ENCODE measurements at regions not wholly inside any gene's neighbourhood (a gene's known extent, or its start where the extent isn't known, plus 50 kb on each side); places are given as distances from the start of the nearest gene placed in this dataset.

DNA sequence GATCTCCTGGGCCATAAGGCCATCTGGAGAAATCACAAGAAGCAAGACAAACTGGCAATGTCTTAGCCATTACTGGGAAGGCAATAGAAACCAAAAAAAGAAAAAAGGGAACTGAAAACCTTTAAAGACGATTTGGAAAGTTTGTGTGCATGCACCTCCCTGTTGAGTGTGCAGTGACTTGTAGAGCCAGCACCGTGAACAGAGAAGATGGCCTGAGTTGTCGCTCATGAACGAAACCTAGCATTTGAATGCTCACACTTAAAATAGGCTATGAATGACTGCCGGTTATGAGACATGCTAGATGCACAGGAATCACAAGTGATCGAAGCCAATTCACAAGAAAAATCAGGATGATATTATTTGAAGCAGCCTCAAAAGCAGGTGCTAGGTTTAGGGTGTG is 151.3 kb upstream of the ADO start:
- Histone ChIP-seq H3K27me3 (ENCODE audit: insufficient read depth, low read length) (no peaks in the 10 kb centered on the region), H3K4me1 (ENCODE audit: insufficient read depth, low read length) (no peaks in the 10 kb centered on the region), H2AFZ (ENCODE audit: low read depth, low read length) (no peak overlapping the region), H3K9me3 (ENCODE audit: low read length) (no peaks in the 10 kb centered on the region), H3K36me3 (ENCODE audit: insufficient read depth, low read length) (no peaks in the 10 kb centered on the region), H3K4me3 (ENCODE audit: low read length) (no peak overlapping the region)

DNA sequence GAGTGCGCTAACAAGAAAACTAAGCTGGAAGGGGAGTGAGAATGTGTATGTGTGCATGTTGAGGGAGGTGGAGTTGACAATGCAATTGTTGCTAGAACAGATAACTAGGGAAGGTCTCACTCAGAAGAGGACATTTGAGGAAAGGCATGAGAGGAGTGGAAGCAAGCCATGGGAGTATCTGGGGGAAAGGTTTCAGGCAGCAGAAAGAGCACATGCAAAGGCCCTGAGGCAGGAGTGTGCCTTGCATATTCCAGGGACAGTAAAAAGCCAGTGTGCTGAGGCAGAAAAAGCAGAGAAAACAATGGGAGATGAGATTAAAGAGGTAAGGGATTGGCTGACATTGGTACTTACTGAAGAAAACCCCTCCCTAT is 149.6 kb upstream of the ADO start:
- Histone ChIP-seq H3K27me3 (ENCODE audit: insufficient read depth, low read length) (no peaks in the 10 kb centered on the region), H3K4me3 (ENCODE audit: low read length) (no peak overlapping the region), H3K9me3 (ENCODE audit: low read length) (no peaks in the 10 kb centered on the region), H3K36me3 (ENCODE audit: insufficient read depth, low read length) (no peaks in the 10 kb centered on the region), H3K4me1 (ENCODE audit: insufficient read depth, low read length) (peaks cover 4% of the 10 kb centered on the region), H2AFZ (ENCODE audit: low read depth, low read length) (no peak overlapping the region)

DNA sequence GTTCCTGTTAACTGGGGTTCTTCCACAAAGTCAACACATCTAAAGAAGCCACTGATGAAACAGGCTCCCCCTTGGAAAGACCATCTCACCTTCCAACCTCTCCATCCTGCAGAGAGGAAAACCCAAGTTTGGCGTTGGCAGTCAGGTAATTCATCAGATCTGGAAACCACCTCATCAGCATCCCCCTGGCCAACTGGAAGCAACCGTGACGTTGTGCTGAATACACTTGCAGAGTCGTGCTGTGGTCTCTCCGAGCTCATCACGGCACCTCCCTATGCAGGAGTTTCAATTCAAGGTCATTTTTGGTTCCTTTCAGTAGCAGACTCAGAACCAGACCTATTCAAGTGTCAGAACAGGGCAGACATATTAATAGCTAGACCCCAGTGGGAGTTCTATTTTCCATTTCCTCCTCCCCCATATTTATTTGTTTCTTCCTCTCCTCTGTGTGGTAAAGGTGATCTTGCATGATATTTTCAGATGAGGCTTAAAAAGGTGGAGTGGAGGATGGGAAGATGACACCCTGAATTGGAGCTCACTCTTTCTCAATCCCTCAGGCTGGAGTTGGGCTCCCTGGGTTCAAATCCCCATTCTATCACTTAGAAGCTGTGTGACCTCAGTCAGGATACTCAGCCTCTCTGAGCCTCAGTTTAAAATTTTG is 149.1 kb upstream of the ADO start:
- H3K4me1 ChIP-seq (ENCODE audit: insufficient read depth, low read length): peaks cover 9% of the 10 kb centered on the region
- no peaks in the 10 kb centered on the region for H3K36me3 ChIP-seq (ENCODE audit: insufficient read depth, low read length)
- H3K27me3 ChIP-seq (ENCODE audit: insufficient read depth, low read length): no peaks in the 10 kb centered on the region
- H3K4me3 ChIP-seq (ENCODE audit: low read length): no peak overlapping the region
- no peak overlapping the region for H2AFZ ChIP-seq (ENCODE audit: low read depth, low read length)
- no peaks in the 10 kb centered on the region for H3K9me3 ChIP-seq (ENCODE audit: low read length)

GRCh38 chr10:62657244-62657835 is 147.2 kb upstream of the ADO start:
- H3K36me3 ChIP-seq (ENCODE audit: insufficient read depth, low read length): no peaks in the 10 kb centered on the region
- no peak overlapping the region for H2AFZ ChIP-seq (ENCODE audit: low read depth, low read length)
- no peaks in the 10 kb centered on the region for H3K9me3 ChIP-seq (ENCODE audit: low read length)
- H3K27me3 ChIP-seq (ENCODE audit: insufficient read depth, low read length): no peaks in the 10 kb centered on the region
- H3K4me1 ChIP-seq (ENCODE audit: insufficient read depth, low read length): peaks cover 10% of the 10 kb centered on the region
- H3K4me3 ChIP-seq (ENCODE audit: low read length): no peak overlapping the region

DNA sequence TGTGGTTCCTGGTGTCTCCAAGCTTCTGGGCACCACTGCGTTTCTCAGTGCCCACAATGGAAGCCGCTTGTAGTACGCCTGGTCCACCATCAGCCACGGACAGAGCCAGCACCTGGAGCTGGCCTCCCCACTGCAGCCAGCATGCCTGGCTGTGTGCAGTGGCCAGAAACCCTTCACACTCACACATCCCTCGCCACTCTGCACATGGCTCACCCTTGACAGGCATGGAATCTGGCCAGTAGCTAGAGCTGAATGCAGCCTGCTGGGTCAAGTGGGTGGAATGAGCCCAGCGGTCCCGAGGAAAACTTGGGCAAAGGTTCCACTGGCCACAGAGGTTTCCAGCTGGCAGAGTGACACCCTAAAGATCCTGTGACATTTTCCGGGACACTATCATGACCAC is 146.0 kb upstream of the ADO start:
- H3K4me3 ChIP-seq (ENCODE audit: low read length): no peak overlapping the region
- no peaks in the 10 kb centered on the region for H3K36me3 ChIP-seq (ENCODE audit: insufficient read depth, low read length)
- no peaks in the 10 kb centered on the region for H3K9me3 ChIP-seq (ENCODE audit: low read length)
- no peak overlapping the region for H2AFZ ChIP-seq (ENCODE audit: low read depth, low read length)
- H3K4me1 ChIP-seq (ENCODE audit: insufficient read depth, low read length): peaks cover 10% of the 10 kb centered on the region
- no peaks in the 10 kb centered on the region for H3K27me3 ChIP-seq (ENCODE audit: insufficient read depth, low read length)

DNA sequence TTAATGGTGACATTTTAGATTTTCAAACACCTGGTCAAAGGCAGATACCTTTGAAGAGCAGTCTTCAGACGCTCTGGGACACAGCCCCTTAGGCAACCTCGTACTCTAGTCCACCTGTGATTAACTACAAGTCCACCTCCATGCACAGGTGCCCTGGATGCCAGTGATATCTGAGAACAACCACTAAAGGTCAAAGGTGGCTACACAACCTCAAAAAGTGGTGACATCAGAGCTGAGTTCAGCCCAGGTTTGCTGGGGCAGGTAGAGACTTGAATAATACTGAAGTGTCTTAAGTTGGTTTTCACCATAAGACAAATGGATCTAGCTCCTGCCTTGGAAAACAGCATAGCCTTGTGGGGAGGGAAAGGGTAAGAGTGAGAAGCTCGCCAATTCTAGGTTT is 143.4 kb upstream of the ADO start:
- H3K27me3 ChIP-seq (ENCODE audit: insufficient read depth, low read length): no peaks in the 10 kb centered on the region
- H3K4me1 ChIP-seq (ENCODE audit: insufficient read depth, low read length): peaks cover 10% of the 10 kb centered on the region
- no peak overlapping the region for H2AFZ ChIP-seq (ENCODE audit: low read depth, low read length)
- no peaks in the 10 kb centered on the region for H3K9me3 ChIP-seq (ENCODE audit: low read length)
- no peaks in the 10 kb centered on the region for H3K36me3 ChIP-seq (ENCODE audit: insufficient read depth, low read length)
- H3K4me3 ChIP-seq (ENCODE audit: low read length): no peak overlapping the region

DNA sequence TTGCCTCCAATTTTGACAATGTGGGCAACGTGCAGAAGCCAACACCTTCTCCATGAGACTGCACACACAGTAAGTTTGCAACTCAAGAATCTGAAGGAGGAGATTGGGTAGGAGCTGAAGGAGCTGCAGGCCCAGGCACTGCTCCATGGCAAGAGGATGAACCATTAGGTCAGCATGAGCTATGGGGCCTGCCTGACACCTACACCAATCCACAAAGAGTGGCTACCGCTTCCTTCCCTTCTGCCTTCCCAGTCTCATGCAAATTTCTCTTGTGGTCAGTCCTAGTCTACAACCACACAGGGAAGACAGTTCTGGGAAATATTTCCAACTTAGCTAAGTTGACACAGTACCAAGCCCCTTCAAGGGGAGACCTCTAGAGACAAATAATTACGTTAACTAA is 142.0 kb upstream of the ADO start:
- Histone ChIP-seq H3K9me3 (ENCODE audit: low read length) (no peaks in the 10 kb centered on the region), H3K36me3 (ENCODE audit: insufficient read depth, low read length) (no peaks in the 10 kb centered on the region), H3K27me3 (ENCODE audit: insufficient read depth, low read length) (no peaks in the 10 kb centered on the region), H3K4me3 (ENCODE audit: low read length) (no peak overlapping the region), H3K4me1 (ENCODE audit: insufficient read depth, low read length) (peaks cover 10% of the 10 kb centered on the region), H2AFZ (ENCODE audit: low read depth, low read length) (no peak overlapping the region)

- Histone ChIP-seq H3K9me3 (ENCODE audit: low read length) (no peaks in the 10 kb centered on the region), H3K4me1 (ENCODE audit: insufficient read depth, low read length) (no peaks in the 10 kb centered on the region), H3K4me3 (ENCODE audit: low read length) (no peak overlapping the region), H3K36me3 (ENCODE audit: insufficient read depth, low read length) (no peaks in the 10 kb centered on the region), H2AFZ (ENCODE audit: low read depth, low read length) (no peak overlapping the region), H3K27me3 (ENCODE audit: insufficient read depth, low read length) (no peaks in the 10 kb centered on the region)
Measured at GRCh38 chr10:62665771-62666170, 138.7 kb upstream of the ADO start.

DNA sequence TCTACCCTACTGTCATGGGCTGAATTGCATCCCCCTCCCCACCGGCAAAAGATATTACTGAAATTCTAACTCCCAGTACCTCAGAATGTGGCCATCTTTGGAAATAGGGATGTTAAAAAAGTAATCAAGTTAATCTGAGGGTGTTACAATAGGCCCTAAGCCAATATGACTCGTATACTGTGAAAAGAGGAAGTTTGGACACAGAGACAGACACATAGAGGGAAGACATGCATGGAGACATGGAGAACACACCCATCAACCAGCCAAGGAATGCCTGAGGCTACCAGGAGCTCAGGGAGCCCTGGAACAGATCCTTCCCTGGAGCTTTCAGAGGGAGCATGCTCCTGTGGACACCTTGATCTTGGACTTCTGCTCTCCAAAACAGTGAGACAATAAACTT is 138.2 kb upstream of the ADO start:
- Histone ChIP-seq H2AFZ (ENCODE audit: low read depth, low read length) (no peak overlapping the region), H3K4me3 (ENCODE audit: low read length) (no peak overlapping the region), H3K9me3 (ENCODE audit: low read length) (no peaks in the 10 kb centered on the region), H3K27me3 (ENCODE audit: insufficient read depth, low read length) (no peaks in the 10 kb centered on the region), H3K4me1 (ENCODE audit: insufficient read depth, low read length) (no peaks in the 10 kb centered on the region), H3K36me3 (ENCODE audit: insufficient read depth, low read length) (no peaks in the 10 kb centered on the region)

- Histone ChIP-seq H3K4me1 (ENCODE audit: insufficient read depth, low read length) (no peaks in the 10 kb centered on the region), H3K4me3 (ENCODE audit: low read length) (no peak overlapping the region), H3K36me3 (ENCODE audit: insufficient read depth, low read length) (no peaks in the 10 kb centered on the region), H3K27me3 (ENCODE audit: insufficient read depth, low read length) (no peaks in the 10 kb centered on the region), H3K9me3 (ENCODE audit: low read length) (no peaks in the 10 kb centered on the region), H2AFZ (ENCODE audit: low read depth, low read length) (no peak overlapping the region)
Measured at GRCh38 chr10:62669341-62669740, 135.2 kb upstream of the ADO start.

- no peaks in the 10 kb centered on the region for H3K36me3 ChIP-seq (ENCODE audit: insufficient read depth, low read length)
- no peaks in the 10 kb centered on the region for H3K4me1 ChIP-seq (ENCODE audit: insufficient read depth, low read length)
- no peaks in the 10 kb centered on the region for H3K27me3 ChIP-seq (ENCODE audit: insufficient read depth, low read length)
- H3K4me3 ChIP-seq (ENCODE audit: low read length): no peak overlapping the region
- H2AFZ ChIP-seq (ENCODE audit: low read depth, low read length): no peak overlapping the region
- no peaks in the 10 kb centered on the region for H3K9me3 ChIP-seq (ENCODE audit: low read length)
Measured at GRCh38 chr10:62671104-62671503, 133.4 kb upstream of the ADO start.

GRCh38 chr10:62681211-62681940 is 123.1 kb upstream of the ADO start:
- H3K4me1 ChIP-seq (ENCODE audit: insufficient read depth, low read length): peaks cover 23% of the 10 kb centered on the region
- H3K27me3 ChIP-seq (ENCODE audit: insufficient read depth, low read length): no peaks in the 10 kb centered on the region

GRCh38 chr10:62684911-62685310 is 119.6 kb upstream of the ADO start:
- Histone ChIP-seq H3K36me3 (ENCODE audit: insufficient read depth, low read length) (no peaks in the 10 kb centered on the region), H3K9me3 (ENCODE audit: low read length) (no peaks in the 10 kb centered on the region), H2AFZ (ENCODE audit: low read depth, low read length) (peak overlapping the region; percentile 13), H3K4me1 (ENCODE audit: insufficient read depth, low read length) (peaks cover 23% of the 10 kb centered on the region), H3K4me3 (ENCODE audit: low read length) (peak overlapping the region; percentile 12), H3K27me3 (ENCODE audit: insufficient read depth, low read length) (no peaks in the 10 kb centered on the region)

More at GRCh38 chr10:62681211-62681940, 123.1 kb upstream of the ADO start:
- no peaks in the 10 kb centered on the region for H3K9me3 ChIP-seq (ENCODE audit: low read length)
- H3K36me3 ChIP-seq (ENCODE audit: insufficient read depth, low read length): no peaks in the 10 kb centered on the region
- no peak overlapping the region for H3K4me3 ChIP-seq (ENCODE audit: low read length)
- H2AFZ ChIP-seq (ENCODE audit: low read depth, low read length): no peak overlapping the region

Measured in neuron (in vitro differentiated cells).